Fibroblast of skin of right biceps (primary cell): ENCODE measurements at regions not wholly inside any gene's neighbourhood (a gene's known extent, or its start where the extent isn't known, plus 50 kb on each side); places are given as distances from the start of the nearest gene placed in this dataset.
A peak's percentile ranks its signal among the peaks of the same experiment; 100 is the strongest.
"Not testable (repeated sequence)": the region's sequence is repeated elsewhere in the genome, so short reads cannot be mapped to it uniquely, and the experiment has no call there.

Source experiments
- DNase-seq: peaks from one replicate; pipeline ENCODE4 v3.0.0-alpha.2; 2013

DNA sequence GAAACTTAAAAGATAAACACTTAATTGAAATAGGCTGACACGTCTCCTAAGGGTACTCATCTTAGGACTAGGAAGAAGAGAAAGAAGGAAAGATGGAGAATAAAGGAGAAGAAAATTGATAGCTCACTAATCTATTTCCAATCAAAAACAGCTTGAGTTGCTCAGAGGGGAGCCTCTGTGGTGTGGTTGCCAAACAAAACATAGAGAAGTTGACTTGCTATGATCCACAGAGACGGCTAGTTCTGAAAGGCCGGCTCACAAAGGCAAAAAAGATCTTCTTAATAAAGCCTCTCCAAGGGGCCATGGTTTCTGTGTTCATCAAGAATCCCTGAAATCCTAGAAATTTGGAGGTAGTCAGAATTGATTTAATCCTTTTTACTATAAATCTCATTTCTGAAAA lies 644.1 kb downstream of the LMO4 start:
- DNase-seq, result peak; percentile 65

DNA sequence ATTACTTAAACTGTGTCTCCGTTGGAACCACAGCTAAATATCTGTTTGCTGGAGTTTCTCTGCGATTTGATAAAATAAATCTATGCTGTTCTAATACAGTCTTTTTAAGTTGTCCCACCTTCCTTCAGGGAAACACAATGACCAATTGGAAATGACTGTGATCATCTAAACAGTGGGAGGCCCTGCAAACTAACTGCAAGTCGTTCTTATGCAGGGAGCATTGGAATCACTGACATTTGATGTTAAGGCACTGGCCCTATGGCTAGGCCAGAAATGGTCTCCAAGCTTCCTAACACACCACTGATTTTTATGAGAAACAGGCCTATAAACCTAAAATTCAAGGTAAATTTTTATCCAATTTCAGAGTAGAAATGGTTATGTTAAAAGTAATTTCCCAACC lies 645.2 kb downstream of the LMO4 start:
- no peak for DNase-seq

GRCh38 chr1:87976316-87976715 lies 647.6 kb downstream of the LMO4 start:
- DNase-seq, result no peak

GRCh38 chr1:87977145-87977544 lies 648.5 kb downstream of the LMO4 start:
- DNase-seq, result no peak

DNA sequence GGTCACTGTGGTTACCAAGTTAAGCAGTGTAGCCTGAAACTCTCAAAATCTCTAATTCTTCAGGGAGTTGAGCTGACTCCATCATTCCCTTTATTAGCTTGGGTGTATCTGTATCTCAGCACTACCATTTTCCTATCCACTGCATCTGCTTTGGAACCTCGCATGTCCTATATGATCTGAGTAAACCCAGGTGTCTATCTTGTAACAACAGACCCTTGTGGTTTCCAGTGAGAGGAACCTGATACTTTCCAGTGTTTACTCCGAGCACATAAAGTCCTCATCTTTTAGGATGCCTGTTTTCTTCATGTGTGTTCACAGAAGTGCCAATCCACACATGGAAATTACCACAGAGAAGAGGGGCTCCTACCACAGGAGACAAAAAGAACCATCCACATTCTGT lies 650.4 kb downstream of the LMO4 start:
- DNase-seq, result no peak

DNA sequence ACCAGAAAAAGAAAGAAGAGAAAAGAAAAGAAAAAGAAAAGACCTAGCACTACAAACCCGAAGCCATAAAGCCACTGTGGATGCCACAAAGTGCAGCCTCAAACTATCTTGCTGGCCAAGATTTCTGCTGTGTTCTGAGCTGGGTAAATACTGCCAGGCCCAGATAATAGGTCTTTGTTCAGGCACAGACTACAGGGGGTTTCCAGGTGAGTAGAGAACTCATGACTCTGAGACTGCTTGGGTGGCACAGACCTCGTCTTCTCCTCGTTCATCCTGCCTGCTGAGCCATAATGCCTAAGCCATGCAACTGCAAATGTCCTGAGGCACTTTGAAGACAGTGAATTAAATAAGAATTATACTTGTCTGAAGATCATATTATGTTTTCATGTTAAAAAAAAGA lies 651.8 kb downstream of the LMO4 start:
- no peak for DNase-seq

DNA sequence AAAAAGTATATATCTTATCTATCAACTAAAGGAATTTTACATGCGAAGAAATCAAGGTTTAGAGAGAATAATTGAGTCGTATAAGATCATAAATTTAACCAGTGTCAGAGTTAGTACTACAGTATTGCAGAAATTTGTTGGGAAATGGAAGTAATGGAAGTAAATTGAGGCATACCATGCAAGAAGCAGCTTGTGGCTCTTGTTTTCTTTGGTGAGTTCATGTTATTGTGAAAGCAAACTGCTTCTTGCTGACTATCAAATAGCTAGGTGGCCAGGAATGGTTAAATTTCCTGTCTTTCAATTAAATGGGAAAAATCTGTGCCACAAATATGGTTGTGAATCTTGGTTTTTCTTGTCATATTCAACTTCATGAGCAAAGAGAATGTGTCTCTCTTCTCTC lies 652.7 kb downstream of the LMO4 start:
- DNase-seq, result no peak

DNA sequence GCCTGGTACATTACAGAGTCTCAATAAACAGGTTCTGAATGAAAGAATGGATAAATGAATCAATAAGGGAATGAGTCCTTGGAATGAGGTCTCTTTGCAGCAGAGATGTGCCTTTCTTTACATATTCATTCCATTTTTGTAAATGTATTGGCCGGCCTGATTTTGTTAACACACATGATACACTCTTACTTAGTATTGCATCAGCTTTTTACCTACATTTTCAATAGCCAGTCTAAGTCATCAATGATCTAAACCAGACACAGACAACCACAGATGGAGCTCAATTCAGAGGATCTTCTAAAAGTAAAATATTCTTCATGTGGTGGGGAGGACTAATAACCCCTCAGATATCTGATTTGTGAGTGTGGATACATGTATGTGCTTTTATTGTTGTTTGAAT lies 653.1 kb downstream of the LMO4 start:
- DNase-seq, result no peak

DNA sequence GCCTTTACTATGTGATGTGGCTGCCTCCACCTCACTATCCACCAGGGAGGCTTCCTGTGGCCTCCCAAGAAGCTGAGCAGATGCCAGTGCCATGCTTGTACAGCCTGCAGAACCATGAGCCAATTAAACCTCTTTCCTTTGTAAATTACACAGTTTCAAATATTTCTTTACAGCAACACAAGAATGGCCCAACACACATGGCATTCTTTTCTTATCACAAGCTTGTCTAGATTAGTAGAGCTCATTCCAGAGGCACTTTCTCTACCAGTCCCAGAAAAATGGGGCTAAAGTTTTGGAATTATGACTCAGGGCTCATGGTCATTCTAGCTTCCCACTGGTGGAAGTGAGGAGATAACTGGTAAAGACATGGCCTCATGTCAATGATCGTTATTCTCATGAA lies 655.2 kb downstream of the LMO4 start:
- no peak for DNase-seq

DNA sequence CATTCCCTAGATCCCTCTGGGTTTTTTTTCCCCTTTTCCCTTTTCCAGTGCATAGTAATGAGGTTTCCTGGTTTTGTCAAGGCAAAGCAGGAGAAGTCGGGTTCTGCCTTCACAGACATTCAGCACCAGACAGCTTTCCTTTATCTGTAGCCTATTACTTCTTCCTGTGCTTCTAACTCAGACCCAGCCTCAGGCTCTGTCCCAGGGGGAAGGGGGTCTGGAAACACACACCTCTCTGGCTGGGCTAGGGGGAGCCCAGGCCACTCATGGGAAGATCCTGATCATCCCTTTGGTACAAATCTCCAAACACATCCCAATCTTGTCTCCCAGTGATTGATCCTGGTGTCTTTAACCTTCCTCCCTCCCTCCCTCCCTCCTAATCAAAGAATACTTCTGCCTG lies 656.4 kb downstream of the LMO4 start:
- DNase-seq, result no peak

- DNase-seq, result no peak
These were observed 657.6 kb downstream of the LMO4 start for GRCh38 chr1:87986130-87986866.

GRCh38 chr1:87989346-87989745 lies 660.7 kb downstream of the LMO4 start:
- DNase-seq, result no peak

- not testable (repeated sequence) for DNase-seq
These were observed 663.9 kb downstream of the LMO4 start for GRCh38 chr1:87992536-87992935.

DNA sequence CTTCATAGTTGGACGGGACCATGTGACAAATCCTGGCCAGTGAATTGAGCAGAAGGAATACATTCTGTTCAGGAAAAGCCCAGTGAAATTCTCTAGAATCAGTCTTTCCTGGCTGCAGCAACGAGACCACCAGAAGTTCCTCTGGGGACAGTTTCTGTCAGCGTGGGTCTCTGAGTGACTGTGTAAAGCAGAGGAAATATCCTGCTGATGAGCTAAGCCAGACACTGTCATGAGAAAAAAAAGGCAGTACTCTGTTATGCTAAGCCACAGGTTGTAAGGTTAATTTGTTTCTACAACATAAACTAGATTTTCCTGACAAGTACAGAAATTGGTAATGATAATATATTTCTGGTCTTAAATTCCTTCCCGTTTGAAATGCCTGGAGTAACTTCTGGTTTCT lies 664.4 kb downstream of the LMO4 start:
- DNase-seq, result no peak

GRCh38 chr1:87999852-88000251 lies 671.2 kb downstream of the LMO4 start:
- no peak for DNase-seq

- DNase-seq, result peak; percentile 73
These were observed 672.8 kb downstream of the LMO4 start for GRCh38 chr1:88001460-88001859.

GRCh38 chr1:88003255-88003654 lies 674.6 kb downstream of the LMO4 start:
- no peak for DNase-seq

DNA sequence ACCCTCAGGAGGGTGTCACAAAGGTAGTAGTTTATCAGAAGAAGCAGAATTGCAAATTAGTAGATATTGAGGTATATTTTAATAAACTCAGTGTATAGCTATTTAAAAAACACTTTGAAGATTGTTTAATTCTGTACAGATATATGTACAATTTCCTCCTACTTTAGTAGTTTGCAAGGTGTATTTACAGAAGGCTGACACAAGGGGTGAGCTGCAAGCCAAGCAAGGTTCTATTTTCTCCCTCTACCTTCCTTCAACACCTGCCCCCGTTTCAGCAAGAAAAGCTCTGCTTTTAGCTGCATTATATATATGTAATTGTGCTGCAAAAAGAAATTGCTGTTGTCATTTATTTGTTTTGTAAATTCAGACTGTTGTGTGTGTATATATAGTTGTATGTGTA lies 674.2 kb upstream of the PKN2 start:
- no peak for DNase-seq

DNA sequence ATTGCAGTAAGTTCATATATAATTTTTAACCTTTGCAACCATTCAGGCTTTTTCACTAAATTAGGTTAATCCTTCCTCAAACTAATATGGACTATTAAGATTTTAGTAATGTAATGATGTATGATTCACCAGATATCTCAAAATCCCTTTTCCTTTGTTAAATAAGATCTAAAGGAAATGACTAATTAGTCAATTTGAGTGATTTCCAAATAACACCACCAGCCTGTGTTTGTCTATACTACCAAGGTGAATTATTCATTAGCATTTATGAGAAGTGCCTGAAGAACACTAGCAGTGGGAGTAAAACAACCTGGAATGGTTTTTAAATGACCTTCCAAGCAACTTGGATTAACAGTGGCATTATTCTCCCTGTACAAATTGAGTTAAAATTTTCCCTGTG lies 670.6 kb upstream of the PKN2 start:
- DNase-seq, result no peak

DNA sequence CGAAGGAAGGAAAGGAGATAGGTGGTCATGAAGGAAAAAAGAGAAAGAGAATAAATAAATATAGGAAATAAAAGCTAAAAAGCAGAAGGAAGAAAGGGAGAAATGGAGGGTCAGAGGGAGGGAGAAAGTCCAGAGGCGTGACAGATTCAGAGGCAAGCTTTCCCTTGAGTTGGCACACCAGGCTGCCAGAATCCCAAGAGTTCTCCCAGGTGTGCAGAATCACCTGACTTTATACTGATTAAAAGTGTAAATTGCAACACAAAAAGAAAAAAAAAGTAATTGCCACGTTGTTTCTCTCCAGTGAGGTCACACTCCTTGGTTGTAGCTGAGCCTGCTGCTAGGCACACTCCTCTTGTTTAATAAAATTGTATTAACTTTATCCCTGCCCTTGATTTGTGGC lies 669.9 kb upstream of the PKN2 start:
- DNase-seq, result no peak

- no peak for DNase-seq
These were observed 667.1 kb upstream of the PKN2 start for GRCh38 chr1:88016947-88017346.

DNA sequence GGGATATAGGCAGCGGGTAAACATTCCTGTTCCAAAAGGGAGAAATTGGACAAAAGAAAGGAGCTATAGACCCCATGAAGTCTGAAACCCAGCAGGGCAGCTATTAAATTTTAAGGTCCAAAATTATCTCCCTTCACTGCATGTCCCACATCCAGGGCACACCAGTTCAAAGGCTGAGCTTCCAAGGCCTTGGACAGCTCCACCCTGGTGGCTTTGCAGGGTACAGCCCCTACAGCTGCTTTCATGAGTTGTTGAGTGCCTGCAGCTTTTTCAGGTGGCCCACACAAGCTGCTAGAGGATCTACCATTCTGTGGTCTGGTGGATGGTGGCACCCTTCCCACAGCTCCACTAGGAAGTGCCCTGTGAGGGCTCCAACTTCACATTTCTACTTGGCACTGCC lies 662.5 kb upstream of the PKN2 start:
- DNase-seq, result no peak

DNA sequence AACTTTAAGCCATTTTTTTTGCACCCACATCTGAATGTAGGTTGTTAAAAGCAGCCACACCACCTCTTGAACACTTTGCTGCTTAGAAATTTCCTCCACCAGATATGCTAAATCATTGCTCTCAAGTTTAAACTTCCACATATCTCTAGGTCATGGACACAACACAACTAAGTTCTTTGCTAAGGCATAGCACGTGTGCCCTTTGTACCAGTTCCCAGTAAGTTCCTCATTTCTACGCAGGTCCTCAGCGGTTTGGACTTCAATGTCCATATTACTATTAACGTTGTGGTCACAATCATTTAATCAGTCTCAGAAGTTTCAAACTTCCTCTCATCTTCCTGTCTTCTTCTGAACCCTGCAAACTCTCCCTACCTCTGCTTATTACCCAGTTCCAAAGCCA lies 661.6 kb upstream of the PKN2 start:
- DNase-seq, result no peak

DNA sequence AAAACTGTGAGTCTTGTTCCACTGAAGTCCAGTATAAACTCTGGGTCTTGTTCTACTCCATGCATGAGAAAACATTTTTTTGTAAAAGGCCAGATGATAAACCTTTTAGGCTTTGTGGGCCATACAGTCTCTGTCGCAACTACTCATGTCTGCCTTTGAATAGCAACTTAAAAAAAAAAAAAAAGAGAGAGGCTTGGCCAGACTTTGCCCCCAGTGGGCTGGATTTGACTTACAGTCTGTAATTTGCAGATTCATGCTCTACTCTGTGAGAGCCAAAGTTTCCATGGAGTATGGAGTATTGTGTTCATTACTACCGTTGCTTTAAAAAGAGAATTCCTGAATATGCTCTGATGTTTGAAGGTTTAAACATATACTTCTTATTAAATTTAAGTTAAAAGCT lies 654.9 kb upstream of the PKN2 start:
- DNase-seq, result peak; percentile 16

GRCh38 chr1:88029899-88030298 lies 654.2 kb upstream of the PKN2 start:
- DNase-seq, result peak; percentile 7

DNA sequence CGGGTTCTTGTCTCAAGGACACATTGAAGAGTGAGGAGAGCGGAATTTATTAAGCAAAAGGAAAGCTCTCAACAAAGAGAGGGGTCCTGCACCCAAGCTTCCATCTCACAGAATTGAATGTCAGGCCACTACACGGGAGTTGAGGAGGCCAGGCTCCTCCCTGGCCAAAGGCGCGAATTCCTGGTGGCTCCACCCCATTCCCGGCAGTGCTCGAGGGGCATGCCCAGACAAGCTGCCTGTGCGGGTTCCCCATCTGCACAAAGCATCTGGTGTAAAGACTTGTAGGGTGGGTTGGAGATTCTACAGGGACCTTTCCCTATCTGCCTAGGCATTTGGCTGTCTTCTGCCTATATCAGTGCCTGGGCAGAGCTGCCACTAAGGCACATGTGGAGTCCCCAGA lies 648.5 kb upstream of the PKN2 start:
- no peak for DNase-seq
